AG04449 (cell line): ENCODE measurements at regions not wholly inside any gene's neighbourhood (a gene's known extent, or its start where the extent isn't known, plus 50 kb on each side); places are given as distances from the start of the nearest gene placed in this dataset.

ENCODE experiments used
- CTCF ChIA-PET: fragments of 350-600 bp; formaldehyde crosslinking; extraction: SDS; loops from one replicate; lab custom pipeline; 2021; ENCODE audit warnings: antibody characterized with exemption; lab: Yijun Ruan, JAX
- POLR2A ChIA-PET: fragments of 400-600, 350-600 bp; formaldehyde crosslinking; extraction: SDS; loops from one replicate; lab custom pipeline; 2020; ENCODE audit warnings: antibody characterized with exemption, inconsistent platforms; lab: Yijun Ruan, JAX
- DNase-seq: peaks from one replicate; pipeline ENCODE4 v3.0.0-alpha.2; 2010; ENCODE audit warnings: low read depth, low spot score
- H3K4me3 ChIP-seq: 2 replicates; pipeline ENCODE4 v1.5.1; 2011; ENCODE audit warnings: low read depth, mild to moderate bottlenecking, control low read depth, low read length
- CTCF ChIP-seq: IDR thresholded peaks from one replicate; pipeline ENCODE4 v1.5.1; 2011; ENCODE audit warnings: mild to moderate bottlenecking, moderate library complexity, low read length, control low read depth, inconsistent platforms; ENCODE audit not compliant: insufficient read depth; ENCODE audit errors: missing control alignments

DNA sequence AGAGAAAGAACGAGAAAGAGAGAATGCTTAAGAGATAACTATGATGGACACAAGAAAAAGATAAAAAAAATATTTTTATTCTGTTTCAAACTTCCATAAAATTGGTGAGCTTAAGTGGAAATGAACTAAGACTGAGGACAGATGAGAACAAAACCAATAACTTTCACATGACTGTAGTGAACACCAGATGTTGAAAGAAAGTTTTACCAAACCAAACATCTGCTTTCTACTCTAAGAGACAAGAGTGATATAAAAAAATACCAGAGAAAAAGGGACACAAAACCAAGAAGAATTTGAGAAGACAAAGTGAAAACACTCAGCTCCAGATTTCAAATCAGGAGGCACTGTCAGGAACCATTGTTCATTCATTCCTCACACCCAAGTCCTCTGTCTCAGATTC, 147.9 kb downstream of the IMPG2 start:
- H3K4me3 ChIP-seq: no peak overlapping the region
- no peak for TF ChIP-seq CTCF
- CTCF ChIA-PET: no interaction called here
- POLR2A ChIA-PET: no interaction called here
- no peak for DNase-seq

GRCh38 chr3:101171681-101172191, 148.6 kb downstream of the IMPG2 start:
- CTCF ChIA-PET: no interaction called here
- no peak for DNase-seq
- POLR2A ChIA-PET: no interaction called here
- TF ChIP-seq CTCF: no peak
- no peak overlapping the region for H3K4me3 ChIP-seq

GRCh38 chr3:101170806-101171558, 149.4 kb downstream of the IMPG2 start:
- no peak for DNase-seq
- POLR2A ChIA-PET: no interaction called here
- CTCF ChIA-PET: no interaction called here
- H3K4me3 ChIP-seq: no peak overlapping the region
- TF ChIP-seq CTCF: no peak

GRCh38 chr3:101170062-101170771, 150.2 kb downstream of the IMPG2 start:
- no peak for DNase-seq
- POLR2A ChIA-PET: no interaction called here
- no peak for TF ChIP-seq CTCF
- CTCF ChIA-PET: interaction anchor here (1.0 to 1.4 kb wide), 3 partner anchors 11 to 393 kb away, joined by 3 read pairs; no protein-coding TSS in a partner anchor
- no peak overlapping the region for H3K4me3 ChIP-seq

DNA sequence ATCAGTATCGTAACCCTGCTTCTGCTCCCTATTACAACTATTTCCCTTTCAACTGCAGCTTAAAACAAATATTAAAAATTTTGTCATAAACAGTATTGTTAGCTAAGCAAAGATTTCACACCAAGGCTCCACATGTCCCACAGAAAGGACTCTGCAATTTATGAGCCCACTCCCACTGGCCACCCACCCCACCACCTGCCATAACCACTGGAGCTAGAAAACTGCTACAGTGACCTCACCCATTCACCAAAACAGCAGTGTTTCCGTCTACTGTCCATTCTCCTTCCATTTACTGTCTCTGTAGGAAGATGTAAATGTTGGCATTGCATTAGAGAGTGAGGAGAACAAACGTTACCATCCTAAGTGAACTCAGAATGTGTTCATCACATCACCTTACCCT, 150.9 kb downstream of the IMPG2 start:
- no peak for TF ChIP-seq CTCF
- ChIA-PET POLR2A (no interaction called here), CTCF (interaction anchor here (1.0 to 1.4 kb wide), 4 partner anchors 10 to 392 kb away, joined by 3 to 4 read pairs (median 3); no protein-coding TSS in a partner anchor)
- no peak for DNase-seq
- no peak overlapping the region for H3K4me3 ChIP-seq

GRCh38 chr3:101167376-101167775, 153.0 kb downstream of the IMPG2 start:
- no peak for TF ChIP-seq CTCF
- H3K4me3 ChIP-seq: no peak overlapping the region
- POLR2A ChIA-PET: no interaction called here
- DNase-seq: no peak
- CTCF ChIA-PET: no interaction called here
